ENCODE measurements at regions not wholly inside any gene's neighbourhood (a gene's known extent, or its start where the extent isn't known, plus 50 kb on each side); places are given as distances from the start of the nearest gene placed in this dataset.

GRCh38 chr4:182113779-182114178, 129.4 kb upstream of the TENM3 start:
- no peak for DNase-seq (ENCODE audit: low read depth in 2 of 2)

- DNase-seq (ENCODE audit: low read depth in 2 of 2): no peak
Measured at GRCh38 chr4:182124359-182124758, 118.8 kb upstream of the TENM3 start.

- no peak for DNase-seq (ENCODE audit: low read depth in 2 of 2)
Measured at GRCh38 chr4:182126096-182126495, 117.1 kb upstream of the TENM3 start.

- no peak for DNase-seq (ENCODE audit: low read depth in 2 of 2)
Measured at GRCh38 chr4:182126603-182127002, 116.6 kb upstream of the TENM3 start.

GRCh38 chr4:182133033-182133432, 110.2 kb upstream of the TENM3 start:
- DNase-seq (ENCODE audit: low read depth in 2 of 2): no peak

GRCh38 chr4:182134261-182134660, 108.9 kb upstream of the TENM3 start:
- DNase-seq (ENCODE audit: low read depth in 2 of 2): no peak

GRCh38 chr4:182136201-182136600, 107.0 kb upstream of the TENM3 start:
- no peak for DNase-seq (ENCODE audit: low read depth in 2 of 2)

- DNase-seq (ENCODE audit: low read depth in 2 of 2): no peak
Measured at GRCh38 chr4:182137343-182137742, 105.9 kb upstream of the TENM3 start.

GRCh38 chr4:182139491-182139890, 103.7 kb upstream of the TENM3 start:
- no peak for DNase-seq (ENCODE audit: low read depth in 2 of 2)

GRCh38 chr4:182140547-182140946, 102.7 kb upstream of the TENM3 start:
- DNase-seq (ENCODE audit: low read depth in 2 of 2): no peak

GRCh38 chr4:182141061-182141460, 102.1 kb upstream of the TENM3 start:
- DNase-seq (ENCODE audit: low read depth in 2 of 2): no peak

- DNase-seq (ENCODE audit: low read depth in 2 of 2): no peak
Measured at GRCh38 chr4:182142176-182143085, 100.8 kb upstream of the TENM3 start.

- no peak for DNase-seq (ENCODE audit: low read depth in 2 of 2)
Measured at GRCh38 chr4:182143086-182143821, 99.9 kb upstream of the TENM3 start.

GRCh38 chr4:182143822-182144625, 99.2 kb upstream of the TENM3 start:
- no peak for DNase-seq (ENCODE audit: low read depth in 2 of 2)

GRCh38 chr4:182144626-182145333, 98.4 kb upstream of the TENM3 start:
- no peak for DNase-seq (ENCODE audit: low read depth in 2 of 2)

- no peak for DNase-seq (ENCODE audit: low read depth in 2 of 2)
Measured at GRCh38 chr4:182145334-182145905, 97.8 kb upstream of the TENM3 start.

- no peak for DNase-seq (ENCODE audit: low read depth in 2 of 2)
Measured at GRCh38 chr4:182147391-182147790, 95.8 kb upstream of the TENM3 start.

- DNase-seq (ENCODE audit: low read depth in 2 of 2): no peak
Measured at GRCh38 chr4:182150645-182151044, 92.6 kb upstream of the TENM3 start.

- DNase-seq (ENCODE audit: low read depth in 2 of 2): no peak
Measured at GRCh38 chr4:182155806-182156205, 87.4 kb upstream of the TENM3 start.

- DNase-seq (ENCODE audit: low read depth in 2 of 2): no peak
Measured at GRCh38 chr4:182163180-182163579, 80.0 kb upstream of the TENM3 start.

- no peak for DNase-seq (ENCODE audit: low read depth in 2 of 2)
Measured at GRCh38 chr4:182169572-182169971, 73.6 kb upstream of the TENM3 start.
